HUDEP-2 (cell line): ENCODE measurements at regions not wholly inside any gene's neighbourhood (a gene's known extent, or its start where the extent isn't known, plus 50 kb on each side); places are given as distances from the start of the nearest gene placed in this dataset.

Source experiments
- DNase-seq, 76 experiments: peaks; one replicate each; lab custom pipeline; 2025; ENCODE audit not compliant: unreplicated experiment in 76 of 76; lab: John Stamatoyannopoulos, UW

GRCh38 chr2:129661935-129662334, 317.5 kb upstream of the RAB6C start:
- DNase-seq: peak in 1 of 76 experiments; percentile 5

DNA sequence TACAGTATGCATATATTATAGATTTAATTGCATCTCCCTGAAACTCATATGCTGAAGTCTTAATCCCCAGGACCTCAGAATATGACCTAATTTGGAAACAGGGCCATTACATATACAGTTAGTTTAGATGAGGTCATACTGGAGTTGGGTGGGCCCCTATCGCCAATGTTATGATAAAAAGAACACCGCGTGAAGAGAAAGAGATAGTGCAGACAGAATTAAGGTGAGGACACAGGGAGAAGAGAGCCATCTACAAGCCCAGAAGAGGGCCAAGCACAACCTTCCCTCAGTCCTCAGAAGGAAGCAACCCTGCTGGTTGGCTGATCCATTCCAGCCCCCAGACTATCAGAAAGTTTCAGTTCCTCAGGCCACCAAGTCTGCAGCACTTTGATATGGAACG, 311.9 kb upstream of the RAB6C start:
- no peak for DNase-seq

DNA sequence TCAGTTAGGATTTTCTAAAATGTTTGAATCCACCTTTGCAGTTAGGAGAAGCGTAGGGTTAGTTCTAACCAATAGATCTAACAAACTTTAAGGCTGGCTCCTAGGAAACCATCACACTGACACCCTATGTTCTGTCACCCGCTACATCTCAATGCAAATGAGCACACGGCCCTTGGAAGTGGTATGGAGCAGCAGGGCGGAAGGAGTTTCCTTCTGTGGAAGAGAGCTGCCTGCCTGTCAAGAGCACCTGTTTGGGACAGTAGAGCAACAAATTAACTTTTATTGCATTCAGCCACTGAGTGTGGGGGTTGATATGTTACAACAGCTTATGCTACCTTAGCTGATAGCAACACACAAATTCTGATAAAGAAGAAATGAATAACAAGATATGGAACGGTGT, 306.9 kb upstream of the RAB6C start:
- no peak for DNase-seq

DNA sequence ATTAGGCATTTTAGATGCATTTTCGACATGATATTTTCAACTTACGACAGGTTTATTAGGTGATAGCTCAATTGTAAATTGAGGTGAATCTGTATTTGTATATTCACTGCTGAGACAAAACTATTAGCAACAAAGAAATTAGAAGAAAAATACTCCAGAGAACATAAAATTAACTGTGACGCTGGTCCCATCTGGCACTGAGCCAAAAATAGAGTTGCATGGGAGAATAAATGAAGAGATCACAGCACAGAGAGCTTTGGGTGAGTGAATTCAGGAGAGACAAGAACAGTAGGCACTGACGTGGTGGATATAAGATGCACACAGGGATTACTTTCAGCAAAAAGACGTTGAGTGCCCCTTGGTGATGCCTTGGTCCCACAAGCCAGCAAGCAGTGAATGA, 306.2 kb upstream of the RAB6C start:
- no peak for DNase-seq

DNA sequence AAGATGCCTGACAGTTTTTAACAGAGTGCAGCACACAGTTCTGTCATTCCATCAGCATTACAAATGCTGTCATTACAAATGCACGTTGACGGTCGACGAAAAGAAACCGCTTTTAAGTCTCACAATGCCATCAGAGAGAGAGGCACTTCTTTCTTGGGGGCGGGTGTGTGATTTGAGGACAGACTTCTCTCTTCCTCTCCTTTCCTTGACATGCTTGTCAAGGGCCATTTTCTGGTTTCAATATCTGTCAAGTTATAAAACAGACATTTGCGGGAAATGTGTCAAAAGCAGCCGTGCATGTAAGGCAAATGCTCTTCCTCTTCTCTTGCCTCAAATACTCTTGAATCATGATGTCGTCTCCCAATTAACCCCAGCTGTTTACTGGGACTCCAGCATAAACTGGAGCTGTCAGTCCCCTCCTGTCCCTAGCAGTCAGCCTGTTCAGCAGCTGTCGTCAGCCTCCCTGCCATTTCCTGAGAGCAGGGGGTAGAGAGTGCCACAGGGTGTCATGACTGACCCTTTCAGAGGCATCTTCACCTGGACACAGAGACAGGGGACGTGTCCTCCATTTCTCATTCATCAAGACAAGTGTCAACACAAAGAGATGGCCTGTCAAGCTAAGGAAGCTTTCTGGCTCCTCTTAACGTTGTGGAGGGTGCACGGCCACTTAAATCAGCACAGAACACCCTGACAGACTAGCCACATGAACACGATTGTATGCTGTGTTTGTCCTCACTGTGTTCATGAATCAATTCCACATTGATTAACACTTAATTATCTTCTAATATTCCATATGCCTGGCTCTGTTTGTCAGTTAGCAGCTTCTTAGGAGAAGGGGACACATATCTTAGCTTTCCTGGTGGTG, 305.4 kb upstream of the RAB6C start:
- DNase-seq: no peak

- DNase-seq: no peak
Measured at GRCh38 chr2:129678751-129679150, 300.7 kb upstream of the RAB6C start.

DNA sequence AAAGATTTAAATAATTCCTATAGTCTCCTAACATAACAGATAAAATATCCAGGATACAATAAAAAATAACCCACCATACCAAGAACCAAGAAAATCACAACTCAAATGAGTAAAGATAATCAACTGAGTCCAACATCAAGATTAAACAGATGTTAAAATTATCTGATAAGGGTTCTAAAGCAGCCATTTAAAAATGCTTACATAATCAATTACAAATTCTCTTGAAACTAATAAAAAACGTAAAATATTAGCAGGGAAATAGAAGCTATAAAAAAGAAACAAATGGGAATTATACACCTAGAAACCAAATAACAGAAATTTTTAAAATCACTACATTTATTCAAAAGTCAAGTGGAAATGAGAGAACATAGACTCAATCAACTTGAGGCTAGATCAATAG, 297.7 kb upstream of the RAB6C start:
- DNase-seq: no peak

- no peak for DNase-seq
Measured at GRCh38 chr2:129689653-129690448, 289.6 kb upstream of the RAB6C start.

GRCh38 chr2:129695496-129695895, 284.0 kb upstream of the RAB6C start:
- no peak for DNase-seq

DNA sequence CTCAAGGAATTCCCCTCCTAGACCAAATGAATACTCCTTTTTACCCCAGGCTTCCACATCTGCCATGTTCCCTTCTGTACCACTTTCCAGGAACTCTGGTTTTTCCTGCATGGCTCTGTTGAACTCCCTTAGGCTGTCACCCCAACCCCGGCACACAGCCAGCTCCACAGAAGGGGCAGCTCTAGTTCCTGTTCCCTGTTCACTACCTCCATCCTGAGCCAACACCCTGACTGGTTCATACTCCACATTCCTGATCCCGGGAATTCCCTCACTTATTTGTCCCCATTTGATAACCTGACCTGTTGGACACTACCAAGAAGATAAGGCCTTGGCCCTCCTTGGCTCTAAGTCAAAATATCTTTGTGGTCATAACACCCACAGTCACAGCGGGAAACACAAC, 280.9 kb upstream of the RAB6C start:
- no peak for DNase-seq

DNA sequence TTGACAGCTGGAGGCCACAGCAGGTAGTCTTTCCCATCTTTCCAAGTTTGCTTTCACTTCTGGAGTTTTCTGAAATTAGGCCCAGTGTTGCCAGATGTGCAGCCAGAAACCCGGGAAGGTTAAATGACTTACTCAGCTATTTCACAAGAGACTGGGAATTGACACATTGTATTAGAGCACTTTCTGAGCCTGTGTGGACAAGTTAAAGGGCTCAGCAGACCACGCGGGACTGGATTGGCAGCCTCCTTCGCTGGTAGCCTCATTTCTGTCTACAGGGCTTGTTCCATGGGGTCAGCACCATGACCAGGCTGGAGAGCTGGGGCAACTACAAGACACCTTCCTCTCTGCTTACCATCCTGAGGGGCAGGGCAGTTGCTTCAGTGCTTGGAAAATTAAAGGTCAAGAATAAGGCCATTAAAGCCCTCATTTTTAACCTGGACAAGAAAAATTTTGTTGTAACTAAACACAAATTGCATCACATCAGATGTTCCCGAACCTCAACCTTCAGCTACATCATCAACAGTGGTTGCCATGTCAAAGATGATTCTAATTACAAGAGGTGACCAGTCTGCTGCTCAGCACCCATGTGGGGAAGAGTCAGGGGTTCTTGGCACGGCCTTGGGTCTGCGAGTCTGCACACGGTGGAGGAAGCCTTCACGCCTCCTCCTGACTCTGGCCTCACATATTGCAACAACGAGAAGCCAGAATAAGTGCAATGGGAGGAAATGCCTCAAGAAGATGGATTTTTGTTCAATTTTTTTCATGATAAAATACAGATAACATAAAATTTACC, 279.5 kb upstream of the RAB6C start:
- DNase-seq: no peak

GRCh38 chr2:129702416-129703176, 276.9 kb upstream of the RAB6C start:
- DNase-seq: no peak

- DNase-seq: no peak
Measured at GRCh38 chr2:129705085-129705484, 274.4 kb upstream of the RAB6C start.

DNA sequence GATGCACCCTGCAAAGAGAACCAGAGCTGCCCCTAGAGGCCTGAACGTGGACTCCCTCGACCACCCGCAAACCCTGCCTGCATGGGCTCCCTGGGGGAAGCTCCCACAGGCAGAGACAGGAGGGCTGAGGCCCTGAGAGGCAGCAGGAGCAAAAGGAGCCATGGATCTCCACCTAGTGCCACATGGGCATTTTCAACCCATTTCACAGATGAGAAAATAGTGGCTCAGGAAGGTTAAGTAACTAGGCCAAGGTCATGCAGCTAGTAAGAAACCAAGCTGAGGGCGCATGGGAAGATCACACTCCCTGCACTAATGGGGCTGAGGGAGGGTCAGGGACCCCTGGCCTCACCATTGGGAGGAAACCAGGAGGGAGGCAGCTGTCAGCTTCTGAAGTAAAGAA, 271.7 kb upstream of the RAB6C start:
- no peak for DNase-seq

DNA sequence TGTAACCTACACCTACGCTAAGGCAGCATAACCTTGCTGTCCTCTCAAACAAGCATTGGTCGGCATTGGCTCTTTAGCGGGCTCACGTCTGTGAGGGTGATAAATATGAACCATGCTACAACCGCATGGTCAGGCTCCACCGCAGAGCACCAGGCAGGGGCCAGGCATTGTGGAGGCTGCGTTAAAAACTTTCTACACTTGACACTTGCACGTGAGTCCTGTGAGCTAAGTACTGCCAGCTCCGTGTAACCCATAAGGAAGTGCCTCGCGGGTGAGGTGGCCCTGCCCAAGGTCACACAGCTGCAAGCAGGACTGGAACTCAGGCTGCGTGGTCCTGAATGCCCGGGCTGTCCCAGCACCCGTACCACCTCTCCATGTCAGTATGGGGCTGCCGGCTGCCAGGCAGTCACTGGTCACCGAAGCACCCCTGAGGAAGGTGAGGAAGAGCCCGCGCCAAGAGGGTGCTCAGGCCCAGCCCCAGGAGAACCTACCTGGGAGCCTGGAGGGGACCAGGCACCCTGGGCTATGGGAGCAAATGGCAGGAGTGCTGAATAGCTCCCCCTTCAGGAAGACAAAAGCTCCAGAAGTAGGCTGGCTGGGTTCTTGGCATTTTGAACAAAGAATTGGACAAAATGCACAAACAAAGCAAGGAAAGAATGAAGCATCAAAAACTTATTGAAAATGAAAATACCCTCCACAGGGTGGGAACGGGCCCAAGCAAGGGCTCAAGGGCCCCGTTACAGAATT, 271.1 kb upstream of the RAB6C start:
- no peak for DNase-seq

DNA sequence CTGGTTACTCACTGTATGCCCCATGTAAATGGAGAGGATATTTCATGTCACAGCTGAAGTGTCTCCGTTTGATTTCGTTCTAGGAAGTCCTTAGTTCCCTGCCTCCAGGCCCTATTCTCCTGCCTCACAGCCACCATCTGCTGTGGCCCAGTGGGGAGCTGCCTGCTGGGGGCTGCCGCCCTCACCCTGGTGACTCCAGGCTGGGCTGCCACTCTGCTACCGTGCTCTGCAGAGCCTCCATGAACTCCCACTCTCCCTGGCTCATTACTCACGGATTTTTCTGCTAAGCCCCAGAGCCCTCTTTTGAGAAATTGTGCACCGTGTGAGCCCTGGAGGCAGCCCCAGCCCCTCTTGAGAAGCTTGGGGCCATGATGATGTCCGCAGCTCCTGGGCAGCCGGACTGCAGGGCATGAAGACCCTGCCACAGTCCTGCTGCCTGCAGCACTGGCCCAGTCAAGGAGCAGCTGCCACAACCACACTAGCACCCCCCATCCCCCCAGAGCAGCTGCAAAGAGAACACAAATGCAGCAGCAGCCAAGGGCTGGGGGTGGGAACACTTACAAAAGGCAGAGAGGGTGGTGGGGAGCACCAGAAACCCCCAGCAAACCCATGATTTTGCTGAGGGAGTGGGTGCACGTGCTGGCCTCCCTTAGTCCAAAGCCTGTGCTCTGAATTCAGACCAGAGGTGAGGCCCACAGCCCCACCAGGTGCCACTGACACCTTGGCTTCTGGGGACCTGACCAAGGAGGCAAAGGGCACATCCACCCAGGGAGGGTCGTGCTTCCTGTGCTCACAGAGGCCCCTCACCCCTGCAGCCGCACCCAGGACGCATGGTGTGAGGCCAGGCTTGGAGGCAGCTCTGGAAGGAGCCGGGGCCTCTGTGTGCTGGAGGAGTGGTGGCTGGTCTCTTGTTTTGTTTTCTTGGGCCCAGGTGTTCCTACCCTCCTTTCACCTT, 270.2 kb upstream of the RAB6C start:
- no peak for DNase-seq

DNA sequence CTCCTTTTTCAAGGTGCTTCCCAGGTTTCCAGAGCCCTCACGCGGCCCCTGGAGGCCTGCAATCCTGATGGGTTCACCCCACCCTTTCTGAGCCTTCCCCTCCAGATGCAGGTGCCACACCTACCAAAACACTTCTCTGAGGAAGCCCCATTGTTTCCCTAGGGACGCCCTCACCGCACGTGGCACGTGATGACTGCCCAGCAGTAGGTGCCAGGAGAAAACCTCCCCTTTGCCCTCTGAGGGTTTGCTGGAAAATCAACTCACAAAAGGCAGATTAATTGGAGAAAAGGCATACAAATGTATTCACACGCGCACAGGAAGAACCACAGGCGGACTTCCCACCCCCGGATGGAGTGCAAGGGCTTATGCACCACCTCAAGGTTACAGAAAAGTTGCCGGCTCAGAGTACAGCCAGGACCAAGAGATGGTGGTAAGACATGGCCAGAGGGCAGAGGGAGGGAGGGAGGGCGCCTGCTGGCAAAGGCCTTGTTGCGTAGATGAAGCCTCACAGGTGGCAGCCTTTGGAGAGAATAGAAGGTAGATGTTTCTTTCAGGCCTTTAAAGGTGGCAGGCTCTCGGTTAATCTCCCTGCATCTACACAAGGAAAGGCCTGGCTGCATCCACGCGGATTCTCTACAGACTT, 269.4 kb upstream of the RAB6C start:
- no peak for DNase-seq
